ENCODE measurements at regions not wholly inside any gene's neighbourhood (a gene's known extent, or its start where the extent isn't known, plus 50 kb on each side); places are given as distances from the start of the nearest gene placed in this dataset.

- no peak for TF ChIP-seq CTCF (conservative IDR thresholded peaks at IDR 0.05; ENCODE audit: low read depth, low read length)
- TF ChIP-seq BHLHE40 (IDR thresholded peaks at IDR 0.05; ENCODE audit: low read depth, low read length): no peak
- TF ChIP-seq MAFK (IDR thresholded peaks at IDR 0.05; ENCODE audit: low read depth, low read length): no peak
- no peak for TF ChIP-seq POLR2A (IDR thresholded peaks at IDR 0.05; ENCODE audit: low read depth, low read length)
- no peak for TF ChIP-seq NFE2L2 (IDR thresholded peaks at IDR 0.05; ENCODE audit: low read depth, low read length)
- no peak for TF ChIP-seq FOS (IDR thresholded peaks at IDR 0.05; ENCODE audit: low read depth, low read length)
- no peak for TF ChIP-seq USF2 (IDR thresholded peaks at IDR 0.05; ENCODE audit: low read depth, low read length)
- no peak for TF ChIP-seq SMC3 (IDR thresholded peaks at IDR 0.05; ENCODE audit: low read depth, low read length)
- no peak for TF ChIP-seq RCOR1 (IDR thresholded peaks at IDR 0.05; ENCODE audit: insufficient replicate concordance, low read length)
- TF ChIP-seq MAZ (IDR thresholded peaks at IDR 0.05; ENCODE audit: borderline replicate concordance, low read depth, low read length): no peak
Measured at GRCh38 chr3:20539666-20540065, 353.7 kb upstream of the SGO1 start.
